ENCODE measurements at regions not wholly inside any gene's neighbourhood (a gene's known extent, or its start where the extent isn't known, plus 50 kb on each side); places are given as distances from the start of the nearest gene placed in this dataset.

DNA sequence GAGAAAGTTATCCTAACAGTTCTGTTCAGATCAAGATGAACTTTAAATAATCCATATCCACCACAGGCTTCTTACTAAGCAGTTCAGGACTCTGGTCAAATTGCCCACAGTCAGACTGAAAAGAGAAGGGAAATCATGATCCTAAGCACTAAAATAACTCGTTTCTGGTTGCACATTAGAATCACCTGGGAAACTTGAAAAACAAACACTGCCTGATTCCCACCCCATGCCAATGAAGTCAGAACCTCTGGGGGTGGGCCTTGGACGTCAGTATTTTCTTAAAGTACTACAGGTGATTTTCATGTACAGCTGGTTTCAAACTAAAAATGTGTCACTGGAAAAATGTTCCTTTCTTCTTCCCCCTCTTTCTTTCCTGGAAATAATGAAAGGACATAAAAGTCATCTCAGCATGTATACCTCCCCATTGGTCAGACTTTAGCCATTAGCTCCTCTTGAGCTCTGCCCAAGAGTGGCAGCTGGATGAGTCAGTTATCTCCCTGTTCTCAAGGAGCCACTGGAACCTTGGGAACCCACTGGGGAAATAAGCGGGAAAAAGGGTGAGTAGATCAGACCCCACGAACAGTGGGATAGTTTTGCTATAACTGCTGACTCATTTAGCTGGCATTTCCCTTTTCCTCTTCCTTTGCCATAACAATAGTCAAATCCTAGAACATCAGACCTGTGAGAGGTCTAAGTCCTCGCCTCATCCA lies 75.3 kb upstream of the IL6 start:
- no peak for ATAC-seq (ENCODE audit: insufficient read depth, low read depth)
- Histone ChIP-seq H3K36me3 (ENCODE audit: insufficient read depth, low read length) (no peaks in the 10 kb centered on the region), H3K27ac (ENCODE audit: low read length) (no peak overlapping the region), H3K4me1 (ENCODE audit: insufficient read depth, low read length) (no peaks in the 10 kb centered on the region), H3K9me3 (ENCODE audit: insufficient read depth, low read length, severe bottlenecking) (no peaks in the 10 kb centered on the region), H3K79me2 (ENCODE audit: insufficient read depth, low read length) (no peaks in the 10 kb centered on the region), H3K4me3 (ENCODE audit: low read depth in 1 of 2, low read length in 2 of 2) (no peak overlapping the region), H2AFZ (ENCODE audit: low read depth, low read length) (no peak overlapping the region), H4K20me1 (ENCODE audit: insufficient read depth, low read length) (no peaks in the 10 kb centered on the region), H3K27me3 (ENCODE audit: insufficient read depth, low read length, poor library complexity) (peaks cover 7% of the 10 kb centered on the region), H3K9ac (ENCODE audit: low read depth, low read length) (no peak overlapping the region), H3K4me2 (ENCODE audit: insufficient read depth, low read length) (no peak overlapping the region)
- TF ChIP-seq, protein P1, sequence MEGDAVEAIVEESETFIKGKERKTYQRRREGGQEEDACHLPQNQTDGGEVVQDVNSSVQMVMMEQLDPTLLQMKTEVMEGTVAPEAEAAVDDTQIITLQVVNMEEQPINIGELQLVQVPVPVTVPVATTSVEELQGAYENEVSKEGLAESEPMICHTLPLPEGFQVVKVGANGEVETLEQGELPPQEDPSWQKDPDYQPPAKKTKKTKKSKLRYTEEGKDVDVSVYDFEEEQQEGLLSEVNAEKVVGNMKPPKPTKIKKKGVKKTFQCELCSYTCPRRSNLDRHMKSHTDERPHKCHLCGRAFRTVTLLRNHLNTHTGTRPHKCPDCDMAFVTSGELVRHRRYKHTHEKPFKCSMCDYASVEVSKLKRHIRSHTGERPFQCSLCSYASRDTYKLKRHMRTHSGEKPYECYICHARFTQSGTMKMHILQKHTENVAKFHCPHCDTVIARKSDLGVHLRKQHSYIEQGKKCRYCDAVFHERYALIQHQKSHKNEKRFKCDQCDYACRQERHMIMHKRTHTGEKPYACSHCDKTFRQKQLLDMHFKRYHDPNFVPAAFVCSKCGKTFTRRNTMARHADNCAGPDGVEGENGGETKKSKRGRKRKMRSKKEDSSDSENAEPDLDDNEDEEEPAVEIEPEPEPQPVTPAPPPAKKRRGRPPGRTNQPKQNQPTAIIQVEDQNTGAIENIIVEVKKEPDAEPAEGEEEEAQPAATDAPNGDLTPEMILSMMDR (IDR thresholded peaks at IDR 0.05; ENCODE audit: borderline replicate concordance, extremely low read depth, low read length, poor library complexity, severe bottlenecking): no peak
- TF ChIP-seq EZH2 (IDR thresholded peaks at IDR 0.05; ENCODE audit: borderline replicate concordance, low read depth, low read length, severe bottlenecking): no peak
- DNase-seq: no peak

DNA sequence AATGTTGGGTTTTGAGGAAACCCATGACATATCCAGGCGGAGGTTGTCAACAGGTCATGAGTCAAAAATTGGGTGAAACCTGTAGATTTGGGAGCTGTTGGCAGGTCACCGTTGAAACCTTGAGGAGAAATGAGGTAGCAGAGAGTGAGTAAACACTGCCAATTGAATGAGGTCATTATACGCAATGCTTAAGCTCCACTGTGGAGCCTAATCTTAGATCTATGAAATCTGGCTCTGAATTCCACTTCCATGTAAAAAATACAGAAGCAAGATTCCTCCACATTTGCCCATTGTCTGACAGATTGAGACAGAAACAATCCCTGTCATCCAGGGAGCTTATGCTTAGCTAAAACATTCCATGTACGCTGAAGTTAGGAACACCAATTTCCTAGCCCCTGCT lies 76.0 kb upstream of the IL6 start:
- peaks cover 7% of the 10 kb centered on the region for H3K27me3 ChIP-seq (ENCODE audit: insufficient read depth, low read length, poor library complexity)
- H3K4me3 ChIP-seq (ENCODE audit: low read depth in 1 of 2, low read length in 2 of 2): no peak overlapping the region
- no peaks in the 10 kb centered on the region for H3K36me3 ChIP-seq (ENCODE audit: insufficient read depth, low read length)
- no peak for DNase-seq
- H3K4me1 ChIP-seq (ENCODE audit: insufficient read depth, low read length): no peaks in the 10 kb centered on the region
- H3K9ac ChIP-seq (ENCODE audit: low read depth, low read length): no peak overlapping the region
- peaks cover 5% of the 10 kb centered on the region for H3K9me3 ChIP-seq (ENCODE audit: insufficient read depth, low read length, severe bottlenecking)
- ATAC-seq (ENCODE audit: insufficient read depth, low read depth): no peak
- no peak overlapping the region for H2AFZ ChIP-seq (ENCODE audit: low read depth, low read length)
- no peak overlapping the region for H3K4me2 ChIP-seq (ENCODE audit: insufficient read depth, low read length)
- H4K20me1 ChIP-seq (ENCODE audit: insufficient read depth, low read length): no peaks in the 10 kb centered on the region
- TF ChIP-seq, protein P1 (IDR thresholded peaks at IDR 0.05; ENCODE audit: borderline replicate concordance, extremely low read depth, low read length, poor library complexity, severe bottlenecking): no peak
- TF ChIP-seq EZH2 (IDR thresholded peaks at IDR 0.05; ENCODE audit: borderline replicate concordance, low read depth, low read length, severe bottlenecking): no peak
- no peak overlapping the region for H3K27ac ChIP-seq (ENCODE audit: low read length)
- H3K79me2 ChIP-seq (ENCODE audit: insufficient read depth, low read length): no peaks in the 10 kb centered on the region

DNA sequence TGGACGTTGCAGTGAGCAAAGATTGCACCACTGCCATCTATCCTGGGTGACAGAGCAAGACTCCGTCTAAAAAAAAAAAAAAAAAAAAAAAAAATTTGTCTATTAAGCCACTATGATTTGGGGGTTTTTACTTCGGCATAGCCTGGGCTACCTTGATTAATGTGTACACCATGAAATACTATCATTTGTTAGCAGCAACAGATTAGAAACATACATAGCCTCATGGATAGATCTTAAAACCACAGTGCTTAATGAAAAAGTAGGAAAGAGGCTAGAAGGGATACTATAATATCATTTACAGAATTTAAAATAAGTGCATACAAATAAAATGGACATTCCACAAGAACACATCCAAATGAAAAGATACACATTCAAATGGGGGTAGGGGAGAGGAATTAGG lies 77.3 kb upstream of the IL6 start:
- Histone ChIP-seq H2AFZ (ENCODE audit: low read depth, low read length) (no peak overlapping the region), H3K36me3 (ENCODE audit: insufficient read depth, low read length) (no peaks in the 10 kb centered on the region), H3K27me3 (ENCODE audit: insufficient read depth, low read length, poor library complexity) (peaks cover 5% of the 10 kb centered on the region), H3K79me2 (ENCODE audit: insufficient read depth, low read length) (no peaks in the 10 kb centered on the region), H3K4me3 (ENCODE audit: low read depth in 1 of 2, low read length in 2 of 2) (no peak overlapping the region), H3K9ac (ENCODE audit: low read depth, low read length) (no peak overlapping the region), H3K27ac (ENCODE audit: low read length) (no peak overlapping the region), H3K4me1 (ENCODE audit: insufficient read depth, low read length) (no peaks in the 10 kb centered on the region), H3K9me3 (ENCODE audit: insufficient read depth, low read length, severe bottlenecking) (peaks cover 13% of the 10 kb centered on the region), H3K4me2 (ENCODE audit: insufficient read depth, low read length) (no peak overlapping the region), H4K20me1 (ENCODE audit: insufficient read depth, low read length) (no peaks in the 10 kb centered on the region)
- ATAC-seq (ENCODE audit: insufficient read depth, low read depth) (no peak), DNase-seq (no peak)
- TF ChIP-seq EZH2 (IDR thresholded peaks at IDR 0.05; ENCODE audit: borderline replicate concordance, low read depth, low read length, severe bottlenecking): no peak
- TF ChIP-seq, protein P1 (IDR thresholded peaks at IDR 0.05; ENCODE audit: borderline replicate concordance, extremely low read depth, low read length, poor library complexity, severe bottlenecking): no peak

Data from DND-41 (cell line).